ENCODE measurements at regions not wholly inside any gene's neighbourhood (a gene's known extent, or its start where the extent isn't known, plus 50 kb on each side); places are given as distances from the start of the nearest gene placed in this dataset.

GRCh38 chr1:5514527-5515183 lies 477.6 kb downstream of the NPHP4 start:
- peak; percentile 12 for DNase-seq

- DNase-seq: peak; percentile 61
Observed at GRCh38 chr1:5513846-5514526, 478.2 kb downstream of the NPHP4 start.

- DNase-seq: no peak
Observed at GRCh38 chr1:5513179-5513578, 479.0 kb downstream of the NPHP4 start.

- DNase-seq: no peak
Observed at GRCh38 chr1:5511381-5512097, 480.7 kb downstream of the NPHP4 start.

GRCh38 chr1:5509664-5510452 lies 482.4 kb downstream of the NPHP4 start:
- DNase-seq: peak; percentile 1

GRCh38 chr1:5508669-5509330 lies 483.4 kb downstream of the NPHP4 start:
- DNase-seq: no peak

- DNase-seq: no peak
Observed at GRCh38 chr1:5507340-5507739, 484.9 kb downstream of the NPHP4 start.

GRCh38 chr1:5506634-5507033 lies 485.6 kb downstream of the NPHP4 start:
- DNase-seq: no peak

GRCh38 chr1:5505944-5506343 lies 486.3 kb downstream of the NPHP4 start:
- DNase-seq: no peak

GRCh38 chr1:5504364-5504740 lies 487.9 kb downstream of the NPHP4 start:
- DNase-seq: no peak

GRCh38 chr1:5503556-5504363 lies 488.5 kb downstream of the NPHP4 start:
- DNase-seq: no peak

- no peak for DNase-seq
Observed at GRCh38 chr1:5502311-5503194, 489.7 kb downstream of the NPHP4 start.

- no peak for DNase-seq
Observed at GRCh38 chr1:5501206-5501930, 490.9 kb downstream of the NPHP4 start.

GRCh38 chr1:5500541-5500940 lies 491.7 kb downstream of the NPHP4 start:
- no peak for DNase-seq

GRCh38 chr1:5497503-5497902 lies 494.7 kb downstream of the NPHP4 start:
- DNase-seq: no peak

- DNase-seq: no peak
Observed at GRCh38 chr1:5495596-5496410, 496.4 kb downstream of the NPHP4 start.

GRCh38 chr1:5494518-5494917 lies 497.7 kb downstream of the NPHP4 start:
- no peak for DNase-seq

- DNase-seq: no peak
Observed at GRCh38 chr1:5493851-5494311, 498.3 kb downstream of the NPHP4 start.

- DNase-seq: no peak
Observed at GRCh38 chr1:5493275-5493674, 498.9 kb downstream of the NPHP4 start.
